Immature natural killer cell (primary cell): ENCODE measurements at regions not wholly inside any gene's neighbourhood (a gene's known extent, or its start where the extent isn't known, plus 50 kb on each side); places are given as distances from the start of the nearest gene placed in this dataset.
"Not testable (repeated sequence)": the region's sequence is repeated elsewhere in the genome, so short reads cannot be mapped to it uniquely, and the experiment has no call there.

Experiments
- DNase-seq, 3 donors: peaks; one replicate each; pipeline ENCODE4 v3.0.0; 2022; ENCODE audit warnings: mixed read lengths in 1 of 3
- H3K27ac Mint-ChIP-seq, 6 donors: one replicate each; pipeline ENCODE4 v1.8.0; 2020; ENCODE audit warnings: mixed read lengths in 6 of 6, mild to moderate bottlenecking in 5 of 6, inconsistent platforms in 4 of 6, moderate library complexity in 3 of 6
- H3K27me3 Mint-ChIP-seq, 3 donors: one replicate each; pipeline ENCODE4 v1.8.0; 2020 to 2021; ENCODE audit warnings: low read depth in 3 of 3, mild to moderate bottlenecking in 3 of 3, mixed read lengths in 3 of 3, moderate library complexity in 3 of 3, inconsistent platforms in 1 of 3
- H3K36me3 Mint-ChIP-seq, 3 donors: one replicate each; pipeline ENCODE4 v1.8.0; 2020; ENCODE audit warnings: mixed read lengths in 3 of 3, inconsistent platforms in 2 of 3, mild to moderate bottlenecking in 2 of 3
- H3K4me1 Mint-ChIP-seq, 2 donors: one replicate each; pipeline ENCODE4 v1.8.0; 2020; ENCODE audit warnings: inconsistent platforms in 2 of 2, mild to moderate bottlenecking in 2 of 2, mixed read lengths in 2 of 2, moderate library complexity in 1 of 2
- H3K4me3 Mint-ChIP-seq, 5 donors: one replicate each; pipeline ENCODE4 v1.8.0; 2020; ENCODE audit warnings: mild to moderate bottlenecking in 5 of 5, mixed read lengths in 5 of 5, inconsistent platforms in 3 of 5, moderate library complexity in 3 of 5
- H3K9me3 Mint-ChIP-seq, 6 donors: one replicate each; pipeline ENCODE4 v1.8.0; 2020; ENCODE audit warnings: mild to moderate bottlenecking in 6 of 6, mixed read lengths in 6 of 6, inconsistent platforms in 4 of 6, moderate library complexity in 3 of 6

DNA sequence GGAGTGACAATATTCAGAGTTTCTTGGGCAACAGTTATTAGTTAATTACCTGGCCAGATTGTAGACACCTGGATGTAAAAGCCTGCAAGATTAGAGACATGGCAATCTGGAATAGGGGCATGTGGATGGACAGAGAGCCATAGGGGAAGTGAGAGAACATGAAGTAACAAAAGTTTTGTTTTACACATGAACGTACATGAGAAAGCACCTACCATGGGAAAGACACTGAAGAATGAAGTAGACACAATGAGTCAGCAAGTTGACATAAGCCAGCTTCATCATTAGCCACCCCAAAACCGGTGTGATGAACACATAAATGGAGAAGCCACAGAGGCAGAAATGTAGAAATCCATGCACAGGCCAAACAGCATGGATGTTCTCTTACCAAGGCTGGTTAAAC lies 462.1 kb upstream of the C1orf87 start:
- Mint-ChIP-seq H3K4me1 (no peaks in the 10 kb centered on the region), H3K27me3 (peaks cover 0 to 1% (median 0%) of the 10 kb centered on the region in 3 donors), H3K9me3 (peaks cover 0 to 12% (median 3%) of the 10 kb centered on the region in 6 donors), H3K4me3 (no peak overlapping the region), H3K36me3 (no peaks in the 10 kb centered on the region), H3K27ac (no peak overlapping the region)
- no peak for DNase-seq

DNA sequence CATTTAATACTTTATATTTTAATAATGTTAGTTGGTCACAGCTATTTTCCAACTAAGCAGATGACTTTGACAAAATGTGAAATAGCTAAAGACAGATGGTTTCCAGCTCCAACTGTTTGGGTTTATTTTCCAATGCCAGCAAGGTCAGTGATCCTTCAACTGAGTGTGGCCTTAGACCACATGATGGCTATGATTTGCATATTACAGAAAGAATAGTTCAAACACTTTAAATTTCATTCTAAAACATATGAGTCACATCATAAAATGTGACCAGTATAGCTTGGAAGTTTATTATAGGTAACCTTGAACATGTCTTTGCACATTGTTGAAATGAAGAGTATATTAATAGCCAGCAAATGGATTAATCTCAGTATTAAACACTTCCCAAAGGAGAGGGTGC lies 454.0 kb upstream of the C1orf87 start:
- Mint-ChIP-seq H3K9me3 (peaks cover 0 to 3% (median 2%) of the 10 kb centered on the region in 6 donors), H3K4me3 (no peak overlapping the region), H3K27me3 (peaks cover 0 to 4% (median 0%) of the 10 kb centered on the region in 3 donors), H3K36me3 (no peaks in the 10 kb centered on the region), H3K4me1 (no peaks in the 10 kb centered on the region), H3K27ac (no peak overlapping the region)
- no peak for DNase-seq

DNA sequence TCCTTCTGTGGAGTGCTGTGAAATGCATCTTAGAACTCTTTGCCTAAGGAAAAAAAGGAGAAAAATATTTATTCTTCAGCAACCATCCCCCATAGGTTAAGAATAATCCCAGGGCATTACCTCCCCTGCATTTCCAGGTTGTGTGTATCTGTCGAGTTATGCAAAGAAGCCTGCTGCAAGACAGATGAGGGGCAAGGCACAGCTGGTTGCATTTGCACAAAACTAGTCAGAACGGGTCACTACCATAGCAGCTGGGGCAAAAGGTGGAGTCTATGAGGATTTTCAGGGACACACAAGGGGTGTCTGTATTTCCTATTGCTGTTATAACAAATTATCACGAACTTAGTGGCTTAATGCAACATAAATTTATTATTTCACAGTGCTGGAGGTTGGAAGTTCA lies 443.4 kb upstream of the C1orf87 start:
- no peak for DNase-seq
- Mint-ChIP-seq H3K4me3 (no peak overlapping the region), H3K9me3 (peaks cover 0 to 6% (median under 1%) of the 10 kb centered on the region in 6 donors), H3K27ac (no peak overlapping the region), H3K4me1 (no peaks in the 10 kb centered on the region), H3K36me3 (no peaks in the 10 kb centered on the region), H3K27me3 (peaks cover 0 to 3% (median 0%) of the 10 kb centered on the region in 3 donors)

DNA sequence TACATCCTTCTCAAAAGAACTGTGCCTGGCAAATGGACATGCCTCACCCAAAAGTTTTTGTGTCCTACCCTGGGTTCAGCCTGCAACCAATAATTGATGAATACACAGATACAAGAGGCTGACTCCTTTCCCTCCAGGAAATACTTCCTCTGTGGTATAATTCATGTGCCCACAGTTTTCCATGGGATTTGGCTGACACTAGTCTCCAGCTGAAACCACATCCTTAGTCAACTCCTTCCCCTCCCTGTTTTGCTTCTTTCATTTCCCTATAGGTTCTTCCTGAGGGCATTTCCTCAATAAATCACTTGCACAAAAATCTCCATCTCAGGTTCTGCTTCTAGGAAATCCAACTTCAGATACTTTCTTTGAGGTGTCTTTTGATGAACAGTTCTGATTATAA lies 436.6 kb upstream of the C1orf87 start:
- H3K9me3 Mint-ChIP-seq: peaks cover 0 to 10% (median 2%) of the 10 kb centered on the region in 6 donors
- H3K36me3 Mint-ChIP-seq: no peaks in the 10 kb centered on the region
- no peak for DNase-seq
- no peak overlapping the region for H3K27ac Mint-ChIP-seq
- H3K4me1 Mint-ChIP-seq: no peaks in the 10 kb centered on the region
- H3K27me3 Mint-ChIP-seq: peaks cover 0 to 2% (median 0%) of the 10 kb centered on the region in 3 donors
- no peak overlapping the region for H3K4me3 Mint-ChIP-seq

DNA sequence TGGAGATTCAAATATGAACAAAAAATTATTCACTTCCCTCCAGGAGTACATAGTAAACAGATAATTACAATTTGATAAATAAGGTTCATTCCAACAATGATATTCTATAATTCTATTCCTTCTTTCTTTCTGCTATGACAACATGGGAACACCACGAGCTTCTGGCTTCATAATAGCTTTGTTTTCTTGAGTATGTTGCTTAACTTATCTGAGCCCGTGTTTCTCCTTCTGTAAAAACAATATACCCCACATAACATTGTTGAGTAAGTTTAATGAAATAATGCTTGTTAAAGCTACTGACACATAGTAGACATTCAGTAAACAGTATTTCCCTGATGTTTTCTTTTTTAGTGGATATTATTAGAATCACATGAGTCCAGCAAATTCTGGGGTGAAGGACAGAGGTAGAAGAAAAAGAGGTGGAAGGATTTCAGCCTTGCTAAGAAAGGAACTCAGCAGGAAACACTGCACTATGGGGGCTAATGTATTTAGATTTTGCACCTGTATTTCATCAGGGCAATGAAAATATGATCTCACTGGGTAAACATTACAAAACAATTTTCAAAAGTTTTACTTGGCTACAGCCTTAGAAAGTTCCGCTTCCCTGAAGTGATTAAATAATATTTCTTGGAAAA lies 430.8 kb upstream of the C1orf87 start:
- Mint-ChIP-seq H3K27me3 (peaks cover 0 to 2% (median 2%) of the 10 kb centered on the region in 3 donors), H3K27ac (no peak overlapping the region), H3K9me3 (peaks cover 0 to 10% (median 4%) of the 10 kb centered on the region in 6 donors), H3K4me1 (no peaks in the 10 kb centered on the region), H3K36me3 (no peaks in the 10 kb centered on the region), H3K4me3 (no peak overlapping the region)
- DNase-seq: no peak

DNA sequence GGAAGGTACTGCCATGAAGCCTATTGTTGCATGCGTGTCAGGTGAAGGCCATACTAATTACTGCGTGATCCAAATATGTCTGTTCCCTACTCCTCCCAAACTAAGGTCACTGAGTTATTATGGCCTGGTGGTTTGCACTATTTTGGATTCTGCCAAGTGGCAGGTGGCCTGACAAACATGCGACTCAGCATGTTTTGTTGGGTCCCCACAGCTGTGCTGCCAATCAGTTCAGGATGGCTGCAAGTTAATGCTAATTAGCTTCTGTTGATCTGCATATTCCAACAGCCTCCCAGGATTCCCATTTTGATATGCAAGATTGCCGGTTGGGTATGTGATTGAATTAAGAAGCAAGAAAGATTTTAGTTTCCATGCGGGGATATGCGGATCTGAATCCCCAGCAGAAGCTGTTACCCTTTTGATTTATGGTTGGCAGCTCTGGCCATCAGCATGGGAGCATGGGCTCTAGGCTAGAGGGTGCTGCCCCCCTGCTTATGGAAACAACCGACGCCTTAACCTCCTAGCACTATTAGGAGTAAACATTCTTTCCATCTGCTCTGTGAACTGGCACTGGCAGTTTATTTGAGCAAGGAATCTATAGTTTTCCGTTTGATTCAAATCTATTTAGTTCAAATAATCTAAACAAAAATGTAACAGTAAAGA lies 429.8 kb upstream of the C1orf87 start:
- Mint-ChIP-seq H3K36me3 (no peaks in the 10 kb centered on the region), H3K4me1 (no peaks in the 10 kb centered on the region), H3K9me3 (peaks cover 0 to 11% (median 7%) of the 10 kb centered on the region in 6 donors), H3K4me3 (no peak overlapping the region), H3K27ac (no peak overlapping the region), H3K27me3 (peaks cover 0 to 2% (median under 1%) of the 10 kb centered on the region in 3 donors)
- no peak for DNase-seq

DNA sequence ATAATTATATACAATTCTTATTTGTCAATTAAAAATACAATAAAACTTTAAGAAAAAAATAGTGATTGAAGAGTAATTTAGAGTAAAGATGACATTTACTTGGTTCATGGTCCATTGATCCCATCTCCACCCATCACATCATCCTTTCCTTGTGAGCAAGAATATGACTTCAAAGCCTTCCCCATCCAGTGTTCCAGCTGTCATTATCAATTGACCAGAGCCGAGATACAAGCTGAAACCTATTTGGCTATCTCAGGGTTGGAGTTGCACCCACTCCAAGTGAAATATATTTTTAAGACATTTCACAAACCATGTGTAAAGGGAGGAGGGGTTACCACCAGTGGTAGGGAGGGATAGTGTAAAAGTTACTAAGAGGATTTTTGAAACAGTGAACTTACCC lies 428.9 kb upstream of the C1orf87 start:
- peaks cover 0 to 4% (median 0%) of the 10 kb centered on the region in 3 donors for H3K27me3 Mint-ChIP-seq
- DNase-seq: no peak
- peaks cover 4 to 16% (median 8%) of the 10 kb centered on the region in 6 donors for H3K9me3 Mint-ChIP-seq
- H3K4me3 Mint-ChIP-seq: no peak overlapping the region
- no peaks in the 10 kb centered on the region for H3K36me3 Mint-ChIP-seq
- no peaks in the 10 kb centered on the region for H3K4me1 Mint-ChIP-seq
- no peak overlapping the region for H3K27ac Mint-ChIP-seq

DNA sequence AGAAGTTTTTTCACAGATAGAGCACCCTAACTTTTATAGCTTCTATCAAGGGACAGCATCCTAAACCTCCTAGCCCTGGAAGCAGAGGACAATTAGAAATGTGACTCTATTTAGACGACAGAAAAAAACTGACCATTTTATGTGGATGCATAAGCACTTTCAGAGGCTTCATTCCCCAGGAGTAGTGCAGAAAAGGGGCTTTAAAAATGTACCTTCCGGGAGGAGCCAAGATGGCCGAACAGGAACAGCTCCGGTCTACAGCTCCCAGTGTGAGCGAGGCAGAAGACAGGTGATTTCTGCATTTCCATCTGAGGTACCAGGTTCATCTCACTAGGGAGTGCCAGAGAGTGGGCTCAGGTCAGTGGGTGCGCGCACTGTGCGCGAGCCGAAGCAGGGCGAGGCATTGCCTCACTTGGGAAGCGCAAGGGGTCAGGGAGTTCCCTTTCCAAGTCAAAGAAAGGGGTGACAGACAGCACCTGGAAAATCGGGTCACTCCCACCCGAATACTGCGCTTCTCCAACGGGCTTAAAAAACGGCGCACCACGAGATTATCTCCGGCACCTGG lies 416.4 kb upstream of the C1orf87 start:
- not testable (repeated sequence) for DNase-seq, H3K4me3 Mint-ChIP-seq, H3K27me3 Mint-ChIP-seq, H3K4me1 Mint-ChIP-seq, H3K9me3 Mint-ChIP-seq, H3K27ac Mint-ChIP-seq, H3K36me3 Mint-ChIP-seq

DNA sequence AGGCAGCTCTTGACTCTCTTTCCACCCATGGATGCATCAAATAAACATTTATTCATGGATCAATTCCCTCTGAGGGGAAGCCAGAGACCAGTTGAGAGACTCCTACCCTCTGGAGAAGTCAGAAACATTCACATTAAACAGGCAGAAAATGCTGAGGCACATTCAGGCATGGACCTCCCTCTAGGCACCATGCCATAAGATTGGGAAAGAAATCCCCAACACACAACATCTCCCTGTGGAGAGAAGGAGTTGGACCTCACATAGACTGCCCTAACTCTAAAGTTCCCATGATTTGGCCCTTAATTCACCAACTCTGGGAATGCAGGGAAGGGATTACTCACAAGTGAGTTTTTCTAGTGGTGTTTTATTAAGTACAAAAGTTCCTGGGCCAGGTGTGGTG lies 415.3 kb upstream of the C1orf87 start:
- no peak for DNase-seq
- Mint-ChIP-seq H3K9me3 (peaks cover 2 to 13% (median 5%) of the 10 kb centered on the region in 6 donors), H3K27ac (no peak overlapping the region), H3K27me3 (peaks cover 0 to 2% (median 0%) of the 10 kb centered on the region in 3 donors), H3K4me1 (no peaks in the 10 kb centered on the region), H3K4me3 (no peak overlapping the region), H3K36me3 (no peaks in the 10 kb centered on the region)

DNA sequence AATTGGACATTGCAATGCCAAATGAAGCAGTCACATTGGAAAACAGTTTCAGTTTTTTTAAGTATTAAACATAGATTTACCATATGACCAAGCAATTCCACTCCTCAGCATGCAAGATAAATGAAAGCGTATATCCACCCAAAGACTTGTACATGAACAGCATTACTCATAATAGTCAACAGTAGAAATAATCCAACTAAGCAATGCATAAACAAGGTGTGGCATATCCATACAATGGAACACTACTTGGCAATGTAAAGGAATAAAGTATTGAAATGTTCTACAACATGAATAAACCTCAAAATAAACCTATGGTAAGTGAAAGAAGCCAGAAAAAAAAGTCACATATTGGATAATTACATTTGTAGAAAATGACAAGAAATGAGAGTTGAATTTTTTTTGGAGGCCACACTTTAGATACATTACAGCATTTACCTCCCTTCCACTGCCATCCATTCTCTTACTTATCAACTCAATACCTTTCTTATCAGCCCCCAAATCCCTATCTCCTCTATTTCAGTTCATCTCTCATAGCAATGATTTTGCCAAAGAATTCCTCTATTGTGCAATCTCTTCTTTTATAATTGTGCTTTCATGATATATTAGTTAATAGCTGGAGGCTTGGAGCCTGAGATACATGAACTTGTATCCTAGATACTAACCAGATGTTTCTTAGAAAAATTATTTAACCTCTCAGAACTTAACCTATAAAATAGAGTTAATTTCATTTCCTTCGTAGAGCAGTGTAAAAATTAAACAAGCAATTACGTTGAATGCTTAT lies 414.2 kb upstream of the C1orf87 start:
- H3K4me3 Mint-ChIP-seq: no peak overlapping the region
- H3K9me3 Mint-ChIP-seq: peaks cover 2 to 19% (median 5%) of the 10 kb centered on the region in 6 donors
- H3K27ac Mint-ChIP-seq: no peak overlapping the region
- no peaks in the 10 kb centered on the region for H3K36me3 Mint-ChIP-seq
- peaks cover 0 to 2% (median 0%) of the 10 kb centered on the region in 3 donors for H3K27me3 Mint-ChIP-seq
- H3K4me1 Mint-ChIP-seq: no peaks in the 10 kb centered on the region
- DNase-seq: no peak

DNA sequence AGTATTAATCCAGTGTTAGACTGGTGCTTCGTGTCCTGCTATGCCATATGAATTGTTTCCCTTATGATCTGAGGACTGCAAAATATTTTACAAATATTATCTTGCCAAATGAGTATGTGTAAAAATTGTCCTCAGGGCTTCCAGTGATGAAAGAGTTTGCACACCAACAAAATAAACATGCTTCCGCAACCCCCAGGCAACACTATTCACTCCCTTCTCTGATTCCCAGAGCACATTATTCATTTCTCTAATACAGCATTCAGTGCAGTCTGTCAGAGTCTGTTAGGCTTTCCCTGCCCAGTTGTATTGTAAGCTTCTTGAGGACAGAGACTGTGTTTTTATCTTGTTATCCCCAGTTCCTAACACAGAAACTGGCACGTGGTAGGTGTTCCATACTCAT lies 409.9 kb upstream of the C1orf87 start:
- Mint-ChIP-seq H3K4me1 (no peaks in the 10 kb centered on the region), H3K27me3 (peaks cover 0 to 2% (median 2%) of the 10 kb centered on the region in 3 donors), H3K4me3 (no peak overlapping the region), H3K27ac (no peak overlapping the region), H3K36me3 (peaks cover 0 to under 1% (median 0%) of the 10 kb centered on the region in 3 donors), H3K9me3 (peaks cover 2 to 18% (median 8%) of the 10 kb centered on the region in 6 donors)
- DNase-seq: no peak

DNA sequence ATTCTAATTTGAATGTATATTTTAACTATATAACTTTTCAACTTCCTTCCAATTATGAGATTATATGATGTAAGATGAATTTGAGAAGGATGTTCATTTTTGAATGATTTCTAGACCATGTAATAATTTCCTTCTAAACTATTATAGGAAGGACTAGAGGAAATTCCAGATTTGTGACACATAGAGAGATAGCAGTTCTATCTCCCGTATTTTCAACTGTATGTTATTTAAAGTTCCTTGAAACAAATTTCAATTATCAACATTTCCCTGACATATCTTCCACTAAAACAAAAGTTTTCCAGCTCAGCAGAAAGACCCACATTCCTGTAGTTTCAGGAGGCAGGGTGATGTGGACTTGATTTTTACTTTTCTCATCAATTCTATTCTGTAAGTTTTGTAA lies 396.7 kb upstream of the C1orf87 start:
- Mint-ChIP-seq H3K4me3 (no peak overlapping the region), H3K27me3 (no peaks in the 10 kb centered on the region), H3K9me3 (peaks cover 0 to 17% (median 4%) of the 10 kb centered on the region in 6 donors), H3K27ac (no peak overlapping the region), H3K4me1 (no peaks in the 10 kb centered on the region), H3K36me3 (no peaks in the 10 kb centered on the region)
- DNase-seq: no peak

DNA sequence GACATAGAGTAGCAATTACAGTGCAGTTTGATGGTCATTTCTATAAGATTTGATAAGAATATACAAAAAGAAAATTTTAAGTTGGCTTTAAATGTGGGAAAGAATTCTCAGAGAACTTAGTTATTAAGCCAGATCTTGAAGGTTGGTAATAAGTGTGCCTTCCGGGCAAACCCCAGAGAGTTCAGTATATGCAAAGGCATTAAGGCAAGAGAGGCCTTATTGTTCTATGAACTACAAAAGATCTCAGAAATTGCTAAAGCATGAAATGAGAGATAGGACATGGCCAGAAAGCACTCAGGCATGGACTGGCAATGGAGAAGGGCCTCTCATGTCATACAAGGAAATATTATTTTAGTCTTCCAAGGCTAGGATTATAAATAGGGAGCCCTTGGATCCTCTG lies 390.2 kb upstream of the C1orf87 start:
- no peak overlapping the region for H3K27ac Mint-ChIP-seq
- no peak for DNase-seq
- no peak overlapping the region for H3K4me3 Mint-ChIP-seq
- H3K9me3 Mint-ChIP-seq: peaks cover 0 to 17% (median 5%) of the 10 kb centered on the region in 6 donors
- H3K27me3 Mint-ChIP-seq: no peaks in the 10 kb centered on the region
- H3K36me3 Mint-ChIP-seq: no peaks in the 10 kb centered on the region
- no peaks in the 10 kb centered on the region for H3K4me1 Mint-ChIP-seq

DNA sequence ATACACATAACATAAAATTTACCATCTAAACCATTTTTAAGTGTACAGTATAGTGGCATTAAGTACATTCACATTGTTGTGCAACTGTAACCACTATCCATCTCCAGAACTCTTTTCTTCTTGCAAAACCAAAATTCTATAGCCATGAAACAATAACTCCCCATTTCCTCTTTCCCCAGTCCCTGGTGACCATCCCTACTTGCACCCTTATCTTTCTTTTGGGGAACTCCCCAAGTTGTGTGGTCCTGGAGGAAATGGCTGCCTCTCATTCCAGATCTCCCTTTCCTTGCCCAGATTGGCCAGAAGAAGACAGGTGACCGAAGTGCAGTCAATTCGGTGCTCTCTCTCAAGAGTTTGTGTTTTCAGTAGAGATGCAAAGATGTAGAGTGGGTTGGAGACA lies 389.6 kb upstream of the C1orf87 start:
- no peaks in the 10 kb centered on the region for H3K36me3 Mint-ChIP-seq
- no peaks in the 10 kb centered on the region for H3K27me3 Mint-ChIP-seq
- H3K9me3 Mint-ChIP-seq: peaks cover 0 to 22% (median 5%) of the 10 kb centered on the region in 6 donors
- H3K4me1 Mint-ChIP-seq: no peaks in the 10 kb centered on the region
- no peak overlapping the region for H3K4me3 Mint-ChIP-seq
- no peak overlapping the region for H3K27ac Mint-ChIP-seq
- no peak for DNase-seq
